ENCODE measurements at regions not wholly inside any gene's neighbourhood (a gene's known extent, or its start where the extent isn't known, plus 50 kb on each side); places are given as distances from the start of the nearest gene placed in this dataset.

DNA sequence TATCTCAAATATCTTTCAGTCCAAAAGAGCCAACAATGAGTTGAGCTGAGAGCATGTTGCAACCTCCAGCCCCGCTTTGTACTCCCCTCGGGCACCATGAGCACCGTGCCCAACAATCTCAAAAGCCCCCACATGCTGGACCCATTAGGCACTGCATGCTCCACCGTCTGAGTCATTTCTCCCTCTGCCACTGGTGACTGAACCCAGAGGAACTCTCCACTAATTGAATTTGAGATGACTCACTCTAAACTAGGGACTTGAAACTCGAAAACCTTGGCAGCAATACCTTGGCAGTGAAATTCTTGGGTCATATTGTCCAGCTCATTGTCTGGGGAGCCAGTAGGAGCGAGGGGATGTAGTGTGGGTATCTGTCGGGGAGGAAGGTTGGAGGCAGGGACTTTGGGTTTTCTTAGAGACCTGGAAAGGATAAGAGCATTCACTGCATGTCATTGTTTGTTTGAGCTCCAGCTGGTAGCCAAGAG is 49.9 kb upstream of the SLIT3 start:
- Histone ChIP-seq H3K27me3 (replicated peaks; ENCODE audit: insufficient read depth, low read depth, low read length, poor library complexity) (peaks cover 10% of the 10 kb centered on the region), H3K27ac (ENCODE audit: low read depth, low read length, poor library complexity, severe bottlenecking) (no peak overlapping the region), H3K36me3 (ENCODE audit: insufficient read depth, low read length, poor library complexity, severe bottlenecking) (no peaks in the 10 kb centered on the region), H3K4me3 (ENCODE audit: low read depth, low read length, poor library complexity, severe bottlenecking) (no peak overlapping the region), H3K4me1 (ENCODE audit: insufficient read depth, low read length, poor library complexity, severe bottlenecking) (no peaks in the 10 kb centered on the region), H3K9me3 (ENCODE audit: low read depth, low read length, poor library complexity, severe bottlenecking) (no peaks in the 10 kb centered on the region)
- POLR2A ChIA-PET (ENCODE audit: low non-redundant PET), result no interaction called here
- intact Hi-C loops (cut with micrococcal nuclease; ENCODE audit: unreplicated experiment), result no loop called here
- BruUV-seq (replicated peaks), result no TSS peak
- TF ChIP-seq EZH2 (IDR thresholded peaks at IDR 0.05; ENCODE audit: borderline replicate concordance, low read depth, low read length, poor library complexity, severe bottlenecking), result no peak
- TF ChIP-seq, protein P1, sequence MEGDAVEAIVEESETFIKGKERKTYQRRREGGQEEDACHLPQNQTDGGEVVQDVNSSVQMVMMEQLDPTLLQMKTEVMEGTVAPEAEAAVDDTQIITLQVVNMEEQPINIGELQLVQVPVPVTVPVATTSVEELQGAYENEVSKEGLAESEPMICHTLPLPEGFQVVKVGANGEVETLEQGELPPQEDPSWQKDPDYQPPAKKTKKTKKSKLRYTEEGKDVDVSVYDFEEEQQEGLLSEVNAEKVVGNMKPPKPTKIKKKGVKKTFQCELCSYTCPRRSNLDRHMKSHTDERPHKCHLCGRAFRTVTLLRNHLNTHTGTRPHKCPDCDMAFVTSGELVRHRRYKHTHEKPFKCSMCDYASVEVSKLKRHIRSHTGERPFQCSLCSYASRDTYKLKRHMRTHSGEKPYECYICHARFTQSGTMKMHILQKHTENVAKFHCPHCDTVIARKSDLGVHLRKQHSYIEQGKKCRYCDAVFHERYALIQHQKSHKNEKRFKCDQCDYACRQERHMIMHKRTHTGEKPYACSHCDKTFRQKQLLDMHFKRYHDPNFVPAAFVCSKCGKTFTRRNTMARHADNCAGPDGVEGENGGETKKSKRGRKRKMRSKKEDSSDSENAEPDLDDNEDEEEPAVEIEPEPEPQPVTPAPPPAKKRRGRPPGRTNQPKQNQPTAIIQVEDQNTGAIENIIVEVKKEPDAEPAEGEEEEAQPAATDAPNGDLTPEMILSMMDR (conservative IDR thresholded peaks at IDR 0.05; ENCODE audit: low read depth, low read length), result no peak
- CTCF ChIA-PET, result no interaction called here
- peak; percentile 47 for DNase-seq (ENCODE audit: low spot score)

Measured in A673 (cell line).